ENCODE measurements at regions not wholly inside any gene's neighbourhood (a gene's known extent, or its start where the extent isn't known, plus 50 kb on each side); places are given as distances from the start of the nearest gene placed in this dataset.

- TF ChIP-seq POLR2A (IDR thresholded peaks at IDR 0.05; ENCODE audit: low read length) (no peak), GATA1 (IDR thresholded peaks at IDR 0.05; ENCODE audit: low read depth, low read length) (no peak)
These were observed 55.0 kb upstream of the PLSCR4 start for GRCh38 chr3:146305808-146306423.
